IMR-90 (cell line): ENCODE measurements at regions not wholly inside any gene's neighbourhood (a gene's known extent, or its start where the extent isn't known, plus 50 kb on each side); places are given as distances from the start of the nearest gene placed in this dataset.

Experiments used
- ATAC-seq: fragments of 200-7000 bp; cut with Tn5 transposase; 2 replicates; pipeline ENCODE4 v1.9.1; 2020; ENCODE audit warnings: low read depth, mild to moderate bottlenecking, moderate library complexity
- BruUV-seq: library from RNA; stranded (reverse); fragments of 400-500 nt; replicated peaks from 2 replicates; lab custom pipeline; 2021; lab: Mats Ljungman, UMichigan
- CTCF ChIA-PET: fragments of 300-600 bp; formaldehyde crosslinking; extraction: SDS; loops from one replicate; lab custom pipeline; 2021; ENCODE audit warnings: antibody characterized with exemption; lab: Yijun Ruan, JAX
- POLR2A ChIA-PET: fragments of 300-600 bp; sonication (Branson Sonifier 250); formaldehyde crosslinking; loops from one replicate; lab custom pipeline; 2022; ENCODE audit warnings: antibody characterized with exemption; ENCODE audit not compliant: unreplicated experiment; lab: Charles Lee
- DNase-seq: peaks from one replicate; pipeline ENCODE4 v3.0.0; 2013
- H2AFZ ChIP-seq: replicated peaks from 2 replicates; pipeline ENCODE3; 2013; ENCODE audit warnings: low read length, mild to moderate bottlenecking; ENCODE audit not compliant: poor library complexity
- H2AK5ac ChIP-seq: 2 replicates; pipeline ENCODE4 v1.6.1; 2013; ENCODE audit warnings: low read depth, low read length, inconsistent platforms
- H2AK9ac ChIP-seq: replicated peaks from 2 replicates; pipeline ENCODE3; 2013; ENCODE audit warnings: mild to moderate bottlenecking, low read depth, low read length, moderate library complexity; ENCODE audit not compliant: poor library complexity
- H2BK120ac ChIP-seq: 2 replicates; pipeline ENCODE4 v1.6.1; 2013; ENCODE audit warnings: low read depth, low read length, inconsistent platforms
- H2BK15ac ChIP-seq: 3 replicates; pipeline ENCODE4 v1.6.1; 2013; ENCODE audit warnings: low read depth, low read length, inconsistent platforms
- H2BK20ac ChIP-seq: 2 replicates; pipeline ENCODE4 v1.6.1; 2013; ENCODE audit warnings: low read depth, mild to moderate bottlenecking, inconsistent platforms, low read length, moderate library complexity
- H2BK5ac ChIP-seq: 2 replicates; pipeline ENCODE4 v1.6.1; 2013; ENCODE audit warnings: mild to moderate bottlenecking, low read depth, low read length, inconsistent platforms; ENCODE audit not compliant: poor library complexity, severe bottlenecking
- H3K14ac ChIP-seq: replicated peaks from 2 replicates; pipeline ENCODE4 v1.6.1; 2013; ENCODE audit warnings: low read depth, low read length, inconsistent platforms
- H3K18ac ChIP-seq: 2 replicates; pipeline ENCODE4 v1.6.1; 2013; ENCODE audit warnings: low read depth, low read length, control low read depth
- H3K23ac ChIP-seq: 2 replicates; pipeline ENCODE4 v1.6.1; 2013; ENCODE audit warnings: low read depth, low read length, inconsistent platforms
- H3K27ac ChIP-seq: 2 replicates; pipeline ENCODE4 v1.5.1; 2013; ENCODE audit warnings: mild to moderate bottlenecking, control low read depth, low read length; ENCODE audit not compliant: insufficient read depth
- H3K27me3 ChIP-seq: 2 replicates; pipeline ENCODE4 v1.6.1; 2013; ENCODE audit warnings: low read length; ENCODE audit not compliant: control insufficient read depth, insufficient read depth
- H3K36me3 ChIP-seq: 2 replicates; pipeline ENCODE4 v1.6.1; 2013; ENCODE audit warnings: low read length, mixed read lengths; ENCODE audit not compliant: control insufficient read depth, insufficient read depth
- H3K4ac ChIP-seq: 2 replicates; pipeline ENCODE4 v1.6.1; 2013; ENCODE audit warnings: low read depth, low read length, inconsistent platforms
- H3K4me1 ChIP-seq: 2 replicates; pipeline ENCODE4 v1.6.1; 2013; ENCODE audit warnings: low read length, mixed read lengths; ENCODE audit not compliant: control insufficient read depth, insufficient read depth
- H3K4me2 ChIP-seq: 2 replicates; pipeline ENCODE4 v1.6.1; 2013; ENCODE audit warnings: low read depth, mild to moderate bottlenecking, control low read depth, low read length, moderate library complexity
- H3K4me3 ChIP-seq: 2 replicates; pipeline ENCODE4 v1.5.1; 2013; ENCODE audit warnings: low read depth, mild to moderate bottlenecking, control low read depth, low read length, moderate library complexity; ENCODE audit not compliant: insufficient read depth
- H3K56ac ChIP-seq: 2 replicates; pipeline ENCODE4 v1.6.1; 2013; ENCODE audit warnings: low read length, inconsistent platforms; ENCODE audit not compliant: insufficient read depth; ENCODE audit errors: extremely low read depth
- H3K79me1 ChIP-seq, 2 experiments: 2 replicates each; pipeline ENCODE4 v1.6.1; 2013; ENCODE audit warnings: low read length in 2 of 2, inconsistent platforms in 1 of 2, low read depth in 1 of 2
- H3K9ac ChIP-seq: 2 replicates; pipeline ENCODE4 v1.6.1; 2013; ENCODE audit warnings: low read depth, low read length, control low read depth
- H3K9me1 ChIP-seq: 2 replicates; pipeline ENCODE4 v1.6.1; 2013; ENCODE audit warnings: low read length, inconsistent platforms; ENCODE audit not compliant: insufficient read depth
- H3K9me3 ChIP-seq: 2 replicates; pipeline ENCODE4 v1.6.1; 2013; ENCODE audit warnings: low read length; ENCODE audit not compliant: control insufficient read depth, insufficient read depth
- H4K20me1 ChIP-seq: 2 replicates; pipeline ENCODE4 v1.6.1; 2013; ENCODE audit warnings: low read length, inconsistent platforms; ENCODE audit not compliant: insufficient read depth
- H4K5ac ChIP-seq: 2 replicates; pipeline ENCODE4 v1.6.1; 2013; ENCODE audit warnings: mild to moderate bottlenecking, low read depth, low read length, control low read depth
- H4K8ac ChIP-seq, 2 experiments: 2 replicates each; pipeline ENCODE4 v1.6.1; 2013; ENCODE audit warnings: low read depth in 2 of 2, low read length in 2 of 2, control low read depth in 1 of 2, inconsistent platforms in 1 of 2
- H4K91ac ChIP-seq: 2 replicates; pipeline ENCODE4 v1.6.1; 2013; ENCODE audit warnings: low read depth, low read length, inconsistent platforms; ENCODE audit not compliant: insufficient read depth
- BHLHE40 ChIP-seq: fragments of 150-350 bp; IDR thresholded peaks from 2 replicates; pipeline ENCODE4 v1.6.1; 2016; ENCODE audit warnings: mild to moderate bottlenecking, low read depth, low read length
- CEBPB ChIP-seq: IDR thresholded peaks from 2 replicates; pipeline ENCODE4 v1.6.1; 2012; ENCODE audit warnings: low read depth, low read length, improper control_type of control experiment
- CHD1 ChIP-seq: IDR thresholded peaks from 2 replicates; pipeline ENCODE4 v1.6.1; 2012; ENCODE audit warnings: low read depth, low read length, improper control_type of control experiment
- FOS ChIP-seq: fragments of 150-350 bp; IDR thresholded peaks from 2 replicates; pipeline ENCODE4 v1.6.1; 2016; ENCODE audit warnings: low read depth, low read length
- MAFK ChIP-seq: IDR thresholded peaks from 2 replicates; pipeline ENCODE4 v1.6.1; 2012; ENCODE audit warnings: low read depth, low read length, improper control_type of control experiment
- MAZ ChIP-seq: IDR thresholded peaks from 2 replicates; pipeline ENCODE4 v1.6.1; 2012; ENCODE audit warnings: low read depth, mild to moderate bottlenecking, low read length, improper control_type of control experiment, moderate library complexity, borderline replicate concordance
- MXI1 ChIP-seq: IDR thresholded peaks from 2 replicates; pipeline ENCODE4 v1.6.1; 2012; ENCODE audit warnings: low read depth, mild to moderate bottlenecking, low read length, moderate library complexity, borderline replicate concordance
- NFE2L2 ChIP-seq: fragments of 150-350 bp; IDR thresholded peaks from 2 replicates; pipeline ENCODE4 v1.6.1; 2016; ENCODE audit warnings: low read depth, mild to moderate bottlenecking, low read length
- POLR2A ChIP-seq: IDR thresholded peaks from 2 replicates; pipeline ENCODE4 v1.6.1; 2012; ENCODE audit warnings: mild to moderate bottlenecking, low read depth, low read length
- RAD21 ChIP-seq: IDR thresholded peaks from 2 replicates; pipeline ENCODE4 v1.6.1; 2012; ENCODE audit warnings: low read length, improper control_type of control experiment
- RCOR1 ChIP-seq: IDR thresholded peaks from 2 replicates; pipeline ENCODE4 v1.6.1; 2012; ENCODE audit warnings: mild to moderate bottlenecking, low read length, improper control_type of control experiment; ENCODE audit not compliant: insufficient replicate concordance
- RFX5 ChIP-seq: IDR thresholded peaks from 2 replicates; pipeline ENCODE4 v1.8.0; 2012; ENCODE audit warnings: low read depth, mild to moderate bottlenecking, low read length, moderate library complexity
- SMC3 ChIP-seq: fragments of 150-350 bp; IDR thresholded peaks from 2 replicates; pipeline ENCODE4 v1.6.1; 2016; ENCODE audit warnings: low read depth, mild to moderate bottlenecking, antibody characterized with exemption, low read length, moderate library complexity
- USF2 ChIP-seq: fragments of 150-350 bp; IDR thresholded peaks from 2 replicates; pipeline ENCODE4 v1.6.1; 2017; ENCODE audit warnings: mild to moderate bottlenecking, antibody characterized with exemption, low read length, low read depth
- WGBS, 2 experiments: methylation state at CpG; one replicate each; pipeline versions ENCODE4 v1.1.5 to v1.1.7; 2013; ENCODE audit warnings: missing lambda C conversion rate in 2 of 2; ENCODE audit not compliant: insufficient read length in 1 of 2; ENCODE audit errors: extremely low coverage in 2 of 2; 5-methylcytosine and 5-hydroxymethylcytosine counted together
- dilution Hi-C: fragments of 300-500 bp; cut with HindIII; formaldehyde crosslinking; loops from one replicate; pipeline ENCODE4 v1.14.3; 2018; ENCODE audit warnings: low sequenced_read_pairs; ENCODE audit not compliant: unreplicated experiment
- in situ Hi-C: fragments of 300-500 bp; cut with MboI; formaldehyde crosslinking; loops from 3 replicates; pipeline ENCODE4 v1.14.3; 2019; ENCODE audit warnings: low sequenced_read_pairs, inconsistent platforms, mixed read lengths
- intact Hi-C: fragments of 100-400 bp; cut with micrococcal nuclease; formaldehyde crosslinking; loops from 2 replicates; pipeline ENCODE4 v1.10.0; 2022
- TF ChIP-seq, protein P1 (sequence below): conservative IDR thresholded peaks from 2 replicates; pipeline ENCODE4 v1.5.1; 2012; ENCODE audit warnings: mild to moderate bottlenecking, low read depth, low read length, improper control_type of control experiment

DNA sequence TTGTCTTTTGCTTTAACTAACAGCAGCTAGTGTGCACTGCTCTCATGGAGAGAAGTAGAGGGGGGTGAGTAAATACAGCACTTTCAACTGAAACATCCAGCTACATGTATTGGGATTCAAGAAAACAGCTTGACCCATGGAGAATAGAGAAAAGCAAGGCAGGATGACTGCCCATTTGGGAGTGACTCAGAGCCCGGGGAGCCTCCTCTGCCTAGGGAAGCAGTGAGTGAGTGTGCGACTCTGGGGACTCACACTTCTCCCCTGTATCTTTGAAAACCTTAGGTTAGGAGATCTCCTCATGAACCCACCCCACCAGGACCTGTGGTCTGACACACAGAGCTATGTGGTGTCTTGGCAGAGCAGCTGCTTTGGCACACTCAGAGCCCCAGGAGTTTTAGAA lies 82.0 kb upstream of the PTGFR start:
- Histone ChIP-seq H3K9me1 (no peaks in the 10 kb centered on the region), H4K20me1 (no peaks in the 10 kb centered on the region), H4K91ac (no peak overlapping the region), H2AK9ac (no peak overlapping the region), H3K4me3 (no peak overlapping the region), H3K14ac (no peak overlapping the region), H4K5ac (no peak overlapping the region), H3K27me3 (no peaks in the 10 kb centered on the region; the same call in 1 of the 2 replicates), H3K79me1 (no peaks in the 10 kb centered on the region), H3K4ac (no peak overlapping the region), H3K23ac (no peak overlapping the region), H3K27ac (no peak overlapping the region), H3K18ac (no peak overlapping the region), H2BK120ac (no peak overlapping the region), H4K8ac (no peak overlapping the region), H3K4me1 (no peaks in the 10 kb centered on the region), H2AK5ac (no peak overlapping the region), H2BK20ac (no peak overlapping the region), H3K4me2 (no peak overlapping the region), H3K56ac (no peak overlapping the region), H2BK5ac (no peak overlapping the region), H3K9me3 (peaks cover 22% of the 10 kb centered on the region), H2BK15ac (no peak overlapping the region), H3K9ac (no peak overlapping the region), H3K36me3 (no peaks in the 10 kb centered on the region), H2AFZ (peak overlapping the region; percentile 70)
- WGBS, 2 experiments: no CpG with 5 or more reads among the region's 2 CpGs
- no peak for TF ChIP-seq SMC3
- no peak for TF ChIP-seq MAFK
- TF ChIP-seq RAD21: no peak
- TF ChIP-seq NFE2L2: no peak
- no peak for TF ChIP-seq CEBPB
- no peak for TF ChIP-seq RFX5
- no peak for TF ChIP-seq POLR2A
- no peak for TF ChIP-seq FOS
- TF ChIP-seq CHD1: no peak
- no peak for TF ChIP-seq MXI1
- TF ChIP-seq, protein P1, sequence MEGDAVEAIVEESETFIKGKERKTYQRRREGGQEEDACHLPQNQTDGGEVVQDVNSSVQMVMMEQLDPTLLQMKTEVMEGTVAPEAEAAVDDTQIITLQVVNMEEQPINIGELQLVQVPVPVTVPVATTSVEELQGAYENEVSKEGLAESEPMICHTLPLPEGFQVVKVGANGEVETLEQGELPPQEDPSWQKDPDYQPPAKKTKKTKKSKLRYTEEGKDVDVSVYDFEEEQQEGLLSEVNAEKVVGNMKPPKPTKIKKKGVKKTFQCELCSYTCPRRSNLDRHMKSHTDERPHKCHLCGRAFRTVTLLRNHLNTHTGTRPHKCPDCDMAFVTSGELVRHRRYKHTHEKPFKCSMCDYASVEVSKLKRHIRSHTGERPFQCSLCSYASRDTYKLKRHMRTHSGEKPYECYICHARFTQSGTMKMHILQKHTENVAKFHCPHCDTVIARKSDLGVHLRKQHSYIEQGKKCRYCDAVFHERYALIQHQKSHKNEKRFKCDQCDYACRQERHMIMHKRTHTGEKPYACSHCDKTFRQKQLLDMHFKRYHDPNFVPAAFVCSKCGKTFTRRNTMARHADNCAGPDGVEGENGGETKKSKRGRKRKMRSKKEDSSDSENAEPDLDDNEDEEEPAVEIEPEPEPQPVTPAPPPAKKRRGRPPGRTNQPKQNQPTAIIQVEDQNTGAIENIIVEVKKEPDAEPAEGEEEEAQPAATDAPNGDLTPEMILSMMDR: no peak
- no peak for TF ChIP-seq MAZ
- TF ChIP-seq BHLHE40: no peak
- no peak for TF ChIP-seq RCOR1
- TF ChIP-seq USF2: no peak
- ChIA-PET POLR2A (no interaction called here), CTCF (no interaction called here)
- dilution Hi-C loops: no loop called here
- peak; percentile 30 for DNase-seq
- intact Hi-C loops: no loop called here
- BruUV-seq: no TSS peak
- in situ Hi-C loops: no loop called here
- peak; percentile 37; the same call in 1 of the 2 replicates for ATAC-seq
